Adrenal gland (tissue), 5 donors: ENCODE measurements at regions not wholly inside any gene's neighbourhood (a gene's known extent, or its start where the extent isn't known, plus 50 kb on each side); places are given as distances from the start of the nearest gene placed in this dataset.
"Not testable (repeated sequence)": the region's sequence is repeated elsewhere in the genome, so short reads cannot be mapped to it uniquely, and the experiment has no call there.

Source experiments
- POLR2A ChIP-seq, 2 donors: fragments of 450-650 bp; IDR thresholded peaks; one replicate each; pipeline ENCODE4 v1.6.1; 2017; ENCODE audit warnings: antibody characterized with exemption in 2 of 2, mild to moderate bottlenecking in 2 of 2, moderate library complexity in 1 of 2
- TF ChIP-seq, protein P1 (sequence below), 6 experiments: fragments of 450-650 bp in 4 of 6; fragments of 200-600 bp in 2 of 6; sonication (generic) in 1 of 6; IDR thresholded peaks; 1 replicate in 5 of 6; 2 replicates in 1 of 6; pipeline versions ENCODE4 v1.5.1 to v1.8.0; 2016 to 2021; ENCODE audit warnings: antibody characterized with exemption in 6 of 6, mild to moderate bottlenecking in 2 of 6, moderate library complexity in 1 of 6
- donor health status: DM: no; HTN: no; CAD: no.

DNA sequence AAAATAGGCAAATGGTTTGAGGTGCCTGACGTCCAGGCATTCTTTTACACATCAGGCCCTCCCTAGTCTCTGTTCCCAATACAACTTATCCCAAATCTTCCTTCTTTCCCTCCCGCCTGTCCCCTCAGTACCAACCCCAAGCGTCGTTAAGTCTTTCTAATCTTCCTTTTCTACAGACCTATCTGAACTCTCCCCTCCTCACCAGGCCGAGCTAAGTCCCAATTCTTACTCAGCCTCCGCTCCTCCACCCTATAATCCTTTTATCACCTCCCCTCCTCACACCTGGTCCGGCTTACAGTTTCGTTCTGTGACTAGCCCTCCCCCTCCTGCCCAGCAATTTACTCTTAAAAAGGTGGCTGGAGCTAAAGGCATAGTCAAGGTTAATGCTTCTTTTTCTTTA lies 542.4 kb upstream of the HTR2C start:
- TF ChIP-seq, protein P1, sequence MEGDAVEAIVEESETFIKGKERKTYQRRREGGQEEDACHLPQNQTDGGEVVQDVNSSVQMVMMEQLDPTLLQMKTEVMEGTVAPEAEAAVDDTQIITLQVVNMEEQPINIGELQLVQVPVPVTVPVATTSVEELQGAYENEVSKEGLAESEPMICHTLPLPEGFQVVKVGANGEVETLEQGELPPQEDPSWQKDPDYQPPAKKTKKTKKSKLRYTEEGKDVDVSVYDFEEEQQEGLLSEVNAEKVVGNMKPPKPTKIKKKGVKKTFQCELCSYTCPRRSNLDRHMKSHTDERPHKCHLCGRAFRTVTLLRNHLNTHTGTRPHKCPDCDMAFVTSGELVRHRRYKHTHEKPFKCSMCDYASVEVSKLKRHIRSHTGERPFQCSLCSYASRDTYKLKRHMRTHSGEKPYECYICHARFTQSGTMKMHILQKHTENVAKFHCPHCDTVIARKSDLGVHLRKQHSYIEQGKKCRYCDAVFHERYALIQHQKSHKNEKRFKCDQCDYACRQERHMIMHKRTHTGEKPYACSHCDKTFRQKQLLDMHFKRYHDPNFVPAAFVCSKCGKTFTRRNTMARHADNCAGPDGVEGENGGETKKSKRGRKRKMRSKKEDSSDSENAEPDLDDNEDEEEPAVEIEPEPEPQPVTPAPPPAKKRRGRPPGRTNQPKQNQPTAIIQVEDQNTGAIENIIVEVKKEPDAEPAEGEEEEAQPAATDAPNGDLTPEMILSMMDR (IDR thresholded peaks at IDR 0.05) = not testable (repeated sequence)
- TF ChIP-seq POLR2A (IDR thresholded peaks at IDR 0.05) = not testable (repeated sequence)
